Kidney epithelial cell (primary cell): ENCODE measurements at regions not wholly inside any gene's neighbourhood (a gene's known extent, or its start where the extent isn't known, plus 50 kb on each side); places are given as distances from the start of the nearest gene placed in this dataset.

Source experiments
- DNase-seq: peaks from one replicate; pipeline ENCODE4 v3.0.0-alpha.2; 2010; ENCODE audit warnings: low read depth
- H3K27me3 ChIP-seq: 2 replicates; pipeline ENCODE4 v1.6.0; 2011; ENCODE audit warnings: low read length; ENCODE audit not compliant: control insufficient read depth, insufficient read depth
- H3K36me3 ChIP-seq: 2 replicates; pipeline ENCODE4 v1.5.1; 2011; ENCODE audit warnings: low read length; ENCODE audit not compliant: control insufficient read depth, insufficient read depth
- H3K4me3 ChIP-seq: 2 replicates; pipeline ENCODE4 v1.5.1; 2011; ENCODE audit warnings: low read depth, mild to moderate bottlenecking, control low read depth, low read length
- CTCF ChIP-seq: IDR thresholded peaks from 2 replicates; pipeline ENCODE4 v1.5.1; 2011; ENCODE audit warnings: mild to moderate bottlenecking, moderate library complexity, low read length, control low read depth, inconsistent platforms; ENCODE audit not compliant: insufficient read depth, poor library complexity, severe bottlenecking

- no peak for DNase-seq
Measured at GRCh38 chr9:89872913-89873707, 268.3 kb downstream of the GADD45G start.

DNA sequence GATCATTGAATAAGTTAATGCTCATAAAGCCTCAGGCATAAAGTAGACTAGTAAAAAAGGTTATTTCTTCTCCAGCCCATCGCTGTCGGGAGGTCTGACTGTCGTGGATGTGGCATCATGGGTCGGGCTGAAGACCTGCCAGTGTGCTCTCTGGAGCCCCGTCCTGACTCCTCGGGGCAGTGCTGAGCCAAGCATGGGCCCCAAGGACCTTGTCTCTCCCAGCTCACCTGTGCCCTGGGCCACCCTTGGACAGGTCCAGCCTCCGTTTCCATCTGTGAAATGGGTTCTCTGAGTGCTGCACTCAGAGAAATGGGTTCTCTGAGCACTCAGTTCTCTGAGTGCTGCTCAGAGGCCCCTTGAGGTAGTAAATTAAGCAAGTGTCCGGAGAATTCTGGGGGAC is 269.0 kb downstream of the GADD45G start:
- Histone ChIP-seq H3K27me3 (no peaks in the 10 kb centered on the region), H3K4me3 (no peak overlapping the region), H3K36me3 (no peaks in the 10 kb centered on the region)
- no peak for DNase-seq
- no peak for TF ChIP-seq CTCF

More at GRCh38 chr9:89872913-89873707, 268.3 kb downstream of the GADD45G start:
- TF ChIP-seq CTCF, result no peak
- Histone ChIP-seq H3K4me3 (no peak overlapping the region), H3K27me3 (no peaks in the 10 kb centered on the region), H3K36me3 (no peaks in the 10 kb centered on the region)

DNA sequence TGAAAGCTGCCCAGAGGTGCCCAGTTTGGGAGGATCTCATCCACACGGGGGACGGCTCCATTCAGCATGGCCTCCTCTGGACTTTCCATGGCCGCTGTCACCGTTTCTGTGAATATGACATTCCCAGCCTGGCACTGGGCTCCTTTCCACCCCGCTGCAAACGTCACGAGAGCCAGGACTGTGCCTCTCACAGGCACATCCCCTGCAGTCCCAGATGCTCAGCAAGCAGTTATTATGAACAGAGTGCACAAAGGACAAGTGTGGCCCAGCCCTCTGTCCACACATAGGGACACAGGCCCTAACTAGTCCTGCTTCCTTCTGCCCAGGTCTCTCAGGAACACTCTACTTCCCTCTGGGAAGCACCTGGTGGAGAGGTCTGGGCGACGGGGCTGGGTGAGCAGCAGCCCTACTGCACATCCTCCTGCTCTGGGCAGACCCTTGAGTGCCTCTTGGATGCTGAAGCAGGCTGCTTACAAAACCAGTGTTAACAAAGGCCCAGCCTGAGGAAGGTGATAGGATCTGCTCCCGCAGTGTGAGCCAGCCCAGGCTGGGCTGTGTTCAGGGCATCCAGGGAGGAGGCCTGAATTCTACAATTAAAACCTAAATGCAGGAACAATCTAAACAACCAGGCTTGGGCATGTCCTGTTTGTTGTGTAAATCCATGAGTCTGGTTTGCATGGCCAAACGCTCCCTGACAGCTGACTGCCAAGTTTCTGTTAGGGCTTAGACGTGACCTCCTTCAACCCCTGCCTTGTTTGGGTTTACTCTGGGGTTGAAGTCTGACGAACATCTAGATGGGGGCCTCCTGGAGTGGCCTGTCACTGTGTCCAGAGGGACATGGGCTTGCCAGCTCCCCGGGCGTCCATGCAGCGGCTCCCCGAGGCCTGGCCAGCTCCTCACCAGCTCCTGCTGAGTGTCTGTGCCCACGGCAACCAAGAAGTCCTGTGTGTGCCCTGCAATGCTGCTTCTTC is 269.8 kb downstream of the GADD45G start:
- DNase-seq, result no peak
- Histone ChIP-seq H3K4me3 (no peak overlapping the region), H3K27me3 (no peaks in the 10 kb centered on the region), H3K36me3 (no peaks in the 10 kb centered on the region)
- TF ChIP-seq CTCF, result no peak

DNA sequence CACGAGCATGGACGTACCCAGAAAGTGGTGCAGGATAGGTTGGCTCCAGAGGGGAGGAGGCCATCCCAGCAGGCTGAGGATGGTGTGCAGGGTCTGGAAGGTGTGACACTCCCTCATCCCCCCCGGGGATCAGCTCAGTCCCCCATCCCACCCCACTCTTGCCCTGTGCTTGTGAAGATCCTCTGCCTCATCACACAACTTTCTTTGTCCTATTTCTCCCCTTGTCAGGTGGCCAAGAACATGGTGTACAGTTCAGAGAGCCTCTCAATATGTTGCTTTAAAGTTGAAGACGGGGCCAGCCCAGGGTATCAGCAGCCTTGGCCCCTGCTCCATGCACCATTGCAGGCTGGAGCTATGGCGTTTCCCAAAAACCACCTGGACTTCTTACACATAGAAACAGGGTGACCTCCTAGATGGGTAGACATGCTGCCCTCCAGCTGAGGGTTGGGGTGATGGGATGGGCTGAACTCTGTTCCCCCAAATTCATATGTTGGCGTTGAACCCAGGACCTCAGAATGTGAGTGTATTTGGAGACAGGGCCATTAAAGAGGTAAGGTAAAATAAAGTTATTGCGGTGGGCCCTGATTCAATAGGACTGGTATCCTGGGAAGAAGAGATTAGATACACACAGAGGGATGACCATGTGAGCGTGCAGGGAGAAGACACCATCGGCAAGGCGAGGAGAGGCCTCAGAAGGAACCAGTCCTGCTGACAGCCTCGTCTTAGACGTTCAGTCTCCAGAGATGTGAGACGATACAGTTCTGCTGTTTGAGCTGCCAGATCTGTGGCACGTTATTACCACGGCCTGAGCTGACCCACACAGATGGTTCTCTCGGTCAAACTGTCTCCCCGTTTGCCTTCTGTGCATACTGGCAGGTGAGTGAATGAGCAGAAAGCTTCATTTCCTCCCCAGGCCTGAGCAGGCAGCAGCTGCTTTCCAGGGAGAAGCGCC is 272.5 kb downstream of the GADD45G start:
- TF ChIP-seq CTCF, result no peak
- Histone ChIP-seq H3K27me3 (no peaks in the 10 kb centered on the region), H3K4me3 (no peak overlapping the region), H3K36me3 (no peaks in the 10 kb centered on the region)
- DNase-seq, result no peak

GRCh38 chr9:89878003-89878411 is 273.2 kb downstream of the GADD45G start:
- Histone ChIP-seq H3K4me3 (no peak overlapping the region), H3K36me3 (no peaks in the 10 kb centered on the region), H3K27me3 (no peaks in the 10 kb centered on the region)
- no peak for TF ChIP-seq CTCF
- no peak for DNase-seq
